Suprapubic skin (tissue), 4 donors: ENCODE measurements at regions not wholly inside any gene's neighbourhood (a gene's known extent, or its start where the extent isn't known, plus 50 kb on each side); places are given as distances from the start of the nearest gene placed in this dataset.

Source experiments
- CTCF ChIP-seq, 2 donors: fragments of 200-600 bp in 1 of 2; fragments of 450-650 bp in 1 of 2; sonication (generic) in 1 of 2; IDR thresholded peaks; one replicate each; pipeline ENCODE4 v1.5.1; 2016 to 2019; ENCODE audit warnings: antibody characterized with exemption in 2 of 2, mild to moderate bottlenecking in 1 of 2, moderate library complexity in 1 of 2
- EP300 ChIP-seq: sonication (generic); formaldehyde crosslinking; IDR thresholded peaks from one replicate; pipeline ENCODE4 v1.6.1; 2017; ENCODE audit warnings: antibody characterized with exemption
- POLR2A ChIP-seq, 2 donors: fragments of 450-650 bp; IDR thresholded peaks; one replicate each; pipeline ENCODE4 v1.6.1; 2017; ENCODE audit warnings: antibody characterized with exemption in 2 of 2, mild to moderate bottlenecking in 2 of 2, moderate library complexity in 2 of 2
- POLR2AphosphoS5 ChIP-seq, 3 donors: sonication (generic); formaldehyde crosslinking; IDR thresholded peaks; one replicate each; pipeline ENCODE4 v1.6.1; 2017; ENCODE audit warnings: antibody characterized with exemption in 3 of 3

DNA sequence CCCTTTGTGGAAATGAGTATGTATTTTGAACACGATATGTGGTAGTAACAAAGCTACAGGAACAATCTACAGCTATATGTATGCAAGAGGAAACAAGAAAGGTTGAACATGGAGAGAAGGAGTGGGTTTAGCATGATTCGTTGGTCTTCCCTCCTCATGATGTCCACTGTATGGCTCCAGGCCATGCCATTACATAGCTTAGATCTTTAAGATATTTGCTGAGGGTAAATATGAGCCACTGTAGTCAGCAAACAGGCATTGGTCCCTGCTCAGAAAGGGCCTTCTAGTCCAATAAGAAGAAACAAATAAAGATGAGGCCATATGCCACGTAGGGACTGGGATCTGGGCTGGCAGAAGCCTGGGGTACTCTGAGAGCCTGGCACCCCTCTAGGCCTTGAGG lies 543.2 kb upstream of the SGCD start:
- no peak for TF ChIP-seq CTCF (IDR thresholded peaks at IDR 0.05)
- no peak for TF ChIP-seq POLR2A (IDR thresholded peaks at IDR 0.05)
- TF ChIP-seq EP300, result no peak
- no peak for TF ChIP-seq POLR2AphosphoS5 (IDR thresholded peaks at IDR 0.05)
